ENCODE measurements at regions not wholly inside any gene's neighbourhood (a gene's known extent, or its start where the extent isn't known, plus 50 kb on each side); places are given as distances from the start of the nearest gene placed in this dataset.

DNA sequence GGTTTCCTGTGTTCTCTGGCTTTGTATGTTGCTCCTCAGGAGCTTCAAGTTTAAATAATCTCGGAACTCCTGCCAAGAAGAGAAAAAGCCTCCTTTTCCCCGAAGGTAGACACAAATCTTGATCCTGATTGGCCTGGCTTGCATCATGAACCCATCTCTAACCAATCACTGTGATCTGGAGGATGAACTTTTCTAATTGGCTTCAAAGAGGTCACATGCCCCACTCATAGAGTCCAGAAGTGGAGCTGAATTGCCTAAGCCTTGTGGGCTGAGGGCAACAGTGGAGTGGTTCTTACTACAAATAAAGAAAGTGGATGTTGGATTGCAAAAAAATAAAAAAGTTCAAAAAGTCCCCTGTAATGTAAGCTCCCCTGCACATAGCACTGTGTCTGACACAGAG lies 245.9 kb downstream of the MID1IP1 start:
- TF ChIP-seq CTCF (IDR thresholded peaks at IDR 0.05; ENCODE audit: low read depth, low read length): no peak
- in situ Hi-C loops (cut with HindIII; ENCODE audit: low sequenced_read_pairs): no loop called here
- DNase-seq (ENCODE audit: low read depth, low spot score): no peak
- no peak overlapping the region for H3K4me3 ChIP-seq (ENCODE audit: low read depth, low read length)

DNA sequence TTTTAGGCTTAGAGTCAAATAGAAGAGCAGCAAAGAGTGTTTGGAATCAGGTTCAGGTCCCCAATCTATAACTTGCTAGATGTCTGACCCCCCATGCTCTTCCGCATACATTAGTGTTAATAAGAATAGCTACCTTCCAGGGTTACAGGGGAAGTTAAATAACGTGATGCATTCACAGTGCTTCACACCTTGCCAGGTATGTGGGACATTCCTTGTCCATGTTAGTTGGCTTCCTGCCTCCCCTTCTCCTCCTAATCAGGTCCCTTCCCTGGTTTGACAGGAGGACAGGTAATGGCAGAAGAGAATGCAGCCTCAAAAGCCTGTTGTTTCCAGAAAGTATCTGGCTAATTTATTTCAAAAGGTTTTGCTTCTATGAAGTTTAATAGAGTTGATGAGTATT lies 248.7 kb downstream of the MID1IP1 start:
- in situ Hi-C loops (cut with HindIII; ENCODE audit: low sequenced_read_pairs): no loop called here
- H3K4me3 ChIP-seq (ENCODE audit: low read depth, low read length): no peak overlapping the region
- TF ChIP-seq CTCF (IDR thresholded peaks at IDR 0.05; ENCODE audit: low read depth, low read length): no peak

GRCh38 chrX:39050427-39050826 lies 249.2 kb downstream of the MID1IP1 start:
- H3K4me3 ChIP-seq (ENCODE audit: low read depth, low read length): no peak overlapping the region
- in situ Hi-C loops (cut with HindIII; ENCODE audit: low sequenced_read_pairs): no loop called here
- TF ChIP-seq CTCF (IDR thresholded peaks at IDR 0.05; ENCODE audit: low read depth, low read length): no peak
- DNase-seq (ENCODE audit: low read depth, low spot score): no peak

More for the DNA sequence above, 248.7 kb downstream of the MID1IP1 start:
- DNase-seq (ENCODE audit: low read depth, low spot score): no peak

- DNase-seq (ENCODE audit: low read depth, low spot score): no peak
- TF ChIP-seq CTCF (IDR thresholded peaks at IDR 0.05; ENCODE audit: low read depth, low read length): no peak
- in situ Hi-C loops (cut with HindIII; ENCODE audit: low sequenced_read_pairs): no loop called here
- H3K4me3 ChIP-seq (ENCODE audit: low read depth, low read length): no peak overlapping the region
These were observed 251.5 kb downstream of the MID1IP1 start for GRCh38 chrX:39052751-39053150.

DNA sequence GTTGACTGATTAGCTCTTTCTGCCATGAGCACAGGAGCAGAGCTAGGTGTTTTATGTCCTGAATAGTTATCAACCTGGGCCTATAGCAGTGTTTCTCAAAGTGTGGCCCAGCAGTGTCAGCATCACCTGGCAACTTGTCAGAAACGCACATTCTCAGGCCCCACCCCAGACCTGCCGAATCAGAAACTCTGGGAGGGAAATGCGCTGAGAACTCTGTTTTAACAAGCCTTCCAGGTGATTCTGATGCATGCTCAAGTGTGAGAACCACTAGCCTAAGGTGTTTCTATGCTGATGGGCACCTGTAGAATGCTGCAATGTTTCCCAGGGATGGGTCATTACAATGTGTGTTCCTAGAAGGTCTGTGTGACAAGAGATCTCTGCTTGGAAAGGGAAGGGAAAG lies 257.5 kb downstream of the MID1IP1 start:
- in situ Hi-C loops (cut with HindIII; ENCODE audit: low sequenced_read_pairs): no loop called here
- no peak for DNase-seq (ENCODE audit: low read depth, low spot score)

DNA sequence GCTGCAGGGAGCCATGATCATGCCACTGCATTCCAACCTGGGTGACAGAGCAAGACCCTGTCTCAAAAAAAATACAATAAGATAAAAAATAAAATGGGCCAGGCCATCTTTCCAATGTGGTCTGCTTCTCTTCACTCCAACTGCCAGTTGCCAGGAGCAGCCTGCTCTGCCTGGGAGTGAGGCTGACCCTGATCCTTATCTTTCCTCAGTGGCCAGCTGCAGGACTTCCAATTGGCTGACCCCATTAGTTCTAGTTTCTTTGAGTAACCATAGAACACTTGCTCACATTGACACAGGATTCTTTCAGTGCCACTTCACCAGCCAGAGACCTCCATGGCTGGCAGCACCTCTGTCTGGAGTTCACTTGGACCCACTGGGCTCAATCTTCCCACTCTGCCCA lies 258.6 kb downstream of the MID1IP1 start:
- no peak for TF ChIP-seq CTCF (IDR thresholded peaks at IDR 0.05; ENCODE audit: low read depth, low read length)
- in situ Hi-C loops (cut with HindIII; ENCODE audit: low sequenced_read_pairs): no loop called here
- DNase-seq (ENCODE audit: low read depth, low spot score): no peak
- no peak overlapping the region for H3K4me3 ChIP-seq (ENCODE audit: low read depth, low read length)

More for the DNA sequence above, 257.5 kb downstream of the MID1IP1 start:
- H3K4me3 ChIP-seq (ENCODE audit: low read depth, low read length): no peak overlapping the region
- no peak for TF ChIP-seq CTCF (IDR thresholded peaks at IDR 0.05; ENCODE audit: low read depth, low read length)

DNA sequence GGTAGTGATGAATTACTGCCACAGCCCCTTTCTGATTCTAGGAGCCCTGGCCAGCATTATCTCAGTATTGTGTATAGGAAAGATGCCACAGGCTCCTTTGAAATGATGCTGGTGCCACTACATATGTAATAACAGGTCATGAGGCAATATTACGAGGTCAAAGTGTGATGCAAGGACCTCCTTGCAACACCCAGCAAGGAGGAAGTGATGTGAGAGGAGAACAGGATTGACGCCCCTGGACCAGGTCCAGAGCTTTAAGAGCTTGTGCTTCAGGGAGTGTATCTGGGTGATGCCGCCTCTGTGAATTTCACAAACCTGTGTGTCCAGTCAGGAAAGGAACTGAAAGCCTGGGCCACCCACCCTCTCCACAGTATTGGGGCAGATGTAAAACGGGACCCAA lies 261.8 kb downstream of the MID1IP1 start:
- TF ChIP-seq CTCF (IDR thresholded peaks at IDR 0.05; ENCODE audit: low read depth, low read length): no peak
- no peak overlapping the region for H3K4me3 ChIP-seq (ENCODE audit: low read depth, low read length)
- DNase-seq (ENCODE audit: low read depth, low spot score): no peak
- in situ Hi-C loops (cut with HindIII; ENCODE audit: low sequenced_read_pairs): no loop called here
